SIG-M5 treated with dmso at 0.1 percent for 504 hours (cell line): ENCODE measurements at regions not wholly inside any gene's neighbourhood (a gene's known extent, or its start where the extent isn't known, plus 50 kb on each side); places are given as distances from the start of the nearest gene placed in this dataset.
"Not testable (repeated sequence)": the region's sequence is repeated elsewhere in the genome, so short reads cannot be mapped to it uniquely, and the experiment has no call there.

Source experiments
- DNase-seq: peaks from one replicate; lab custom pipeline; 2025; ENCODE audit not compliant: unreplicated experiment; lab: John Stamatoyannopoulos, UW

GRCh38 chr3:181917027-181917426, 205.3 kb downstream of the SOX2 start:
- no peak for DNase-seq

GRCh38 chr3:181919375-181919774, 207.7 kb downstream of the SOX2 start:
- DNase-seq: no peak

DNA sequence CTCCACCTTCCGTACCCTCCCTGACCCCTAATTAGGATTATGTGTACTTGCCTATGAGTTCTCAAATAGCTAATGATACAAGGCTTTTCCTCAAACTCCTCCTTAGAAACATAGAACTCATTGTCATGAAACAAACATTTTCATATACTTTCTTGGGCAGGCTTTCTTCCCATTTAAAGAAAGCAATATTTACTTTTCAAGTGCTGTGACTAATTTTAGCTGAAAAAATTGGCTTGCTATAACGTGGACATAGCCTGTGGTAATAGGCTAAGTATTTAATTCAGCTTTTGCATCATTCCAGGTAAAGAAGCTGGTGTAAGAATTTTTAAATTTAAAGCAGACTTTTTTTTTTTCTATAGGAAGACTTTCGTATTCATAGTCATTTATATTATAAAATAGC, 208.7 kb downstream of the SOX2 start:
- DNase-seq: no peak

DNA sequence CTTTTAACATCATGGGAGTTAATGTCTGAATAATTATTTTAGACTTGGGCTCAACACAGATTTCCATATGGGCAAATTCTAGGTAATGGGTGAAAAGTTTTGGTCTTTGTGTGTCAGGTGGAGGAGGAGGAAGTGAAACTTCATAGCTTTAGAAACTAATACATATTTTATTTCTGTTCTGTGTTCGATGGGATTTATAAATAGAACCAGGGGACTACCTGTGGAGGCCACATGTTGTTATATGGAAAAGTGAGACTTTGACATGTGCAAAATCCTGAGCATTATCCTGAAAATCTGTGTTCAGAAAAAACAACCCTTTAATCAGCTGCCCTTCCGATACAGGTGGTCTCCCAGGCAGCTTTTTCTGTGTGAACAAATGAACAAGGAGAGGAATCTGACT, 209.5 kb downstream of the SOX2 start:
- no peak for DNase-seq

GRCh38 chr3:181925841-181926240, 214.1 kb downstream of the SOX2 start:
- not testable (repeated sequence) for DNase-seq

GRCh38 chr3:181929501-181929900, 217.8 kb downstream of the SOX2 start:
- DNase-seq: no peak

- no peak for DNase-seq
These were observed 218.4 kb downstream of the SOX2 start for GRCh38 chr3:181930105-181930504.

DNA sequence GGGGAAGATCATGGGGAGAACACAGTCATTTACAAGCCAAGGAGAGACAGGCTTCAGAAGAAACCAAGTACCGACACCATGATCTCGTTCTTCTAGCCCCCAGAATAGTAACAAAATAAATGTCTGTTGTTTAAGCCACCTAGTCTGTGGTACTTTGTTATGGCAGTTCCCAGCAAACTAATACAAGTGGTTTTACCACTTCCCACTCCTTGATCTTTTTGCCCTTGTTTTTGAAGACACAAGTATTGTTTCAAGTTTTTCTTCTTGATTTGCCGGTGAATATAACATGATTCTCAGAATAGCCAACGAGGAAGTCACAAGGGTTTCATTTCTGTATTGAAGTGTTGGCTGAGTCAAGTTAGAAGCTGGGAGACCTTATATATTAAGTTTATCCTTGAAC, 220.3 kb downstream of the SOX2 start:
- DNase-seq: no peak

DNA sequence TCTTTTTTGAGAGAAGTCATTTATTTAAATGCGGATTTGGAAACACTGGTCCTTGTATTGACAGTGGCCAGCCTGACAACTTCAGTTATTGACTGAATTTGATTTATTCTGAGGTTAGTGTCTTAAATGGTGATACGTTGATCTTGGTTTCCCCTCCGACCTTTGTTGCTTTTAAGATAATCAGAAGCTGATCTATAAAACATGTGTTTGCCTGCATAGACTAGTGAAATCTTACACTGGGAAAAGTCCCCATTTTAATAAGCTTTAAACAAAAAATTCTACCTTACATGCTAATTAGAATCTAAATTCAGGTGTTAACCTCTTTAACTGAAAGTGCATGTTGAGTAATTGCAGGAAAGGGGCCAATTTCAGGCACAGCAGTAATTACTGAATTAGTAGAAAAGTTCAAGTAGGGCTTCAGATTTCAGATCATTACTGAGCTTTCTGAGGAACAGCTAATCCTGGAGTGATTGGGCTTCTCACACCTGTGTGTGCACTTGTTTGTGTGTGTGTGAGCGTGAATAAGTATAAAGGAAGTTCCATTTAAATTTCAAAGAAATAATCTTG, 221.4 kb downstream of the SOX2 start:
- DNase-seq: no peak

DNA sequence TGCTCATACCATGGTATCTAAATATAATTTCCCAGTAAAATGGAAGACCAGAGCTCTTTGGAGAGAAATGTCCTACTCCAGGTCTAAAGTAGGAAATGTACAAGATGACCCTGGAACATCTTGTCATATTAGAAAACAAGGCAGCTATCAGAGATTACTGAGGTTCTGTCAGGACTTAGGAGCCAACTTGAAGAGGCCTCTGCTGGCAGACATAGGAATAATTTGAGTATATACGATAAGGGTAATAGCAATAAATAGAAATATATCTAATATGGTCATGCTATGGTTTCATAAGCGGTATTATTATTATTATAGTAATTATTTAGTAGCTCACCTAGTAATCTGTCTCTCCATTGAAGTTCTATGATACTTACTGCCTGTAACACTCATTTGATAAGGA, 224.2 kb downstream of the SOX2 start:
- no peak for DNase-seq

GRCh38 chr3:181936774-181937173, 225.0 kb downstream of the SOX2 start:
- DNase-seq: no peak

GRCh38 chr3:181938580-181938979, 226.9 kb downstream of the SOX2 start:
- not testable (repeated sequence) for DNase-seq

- no peak for DNase-seq
These were observed 229.0 kb downstream of the SOX2 start for GRCh38 chr3:181940703-181941102.

DNA sequence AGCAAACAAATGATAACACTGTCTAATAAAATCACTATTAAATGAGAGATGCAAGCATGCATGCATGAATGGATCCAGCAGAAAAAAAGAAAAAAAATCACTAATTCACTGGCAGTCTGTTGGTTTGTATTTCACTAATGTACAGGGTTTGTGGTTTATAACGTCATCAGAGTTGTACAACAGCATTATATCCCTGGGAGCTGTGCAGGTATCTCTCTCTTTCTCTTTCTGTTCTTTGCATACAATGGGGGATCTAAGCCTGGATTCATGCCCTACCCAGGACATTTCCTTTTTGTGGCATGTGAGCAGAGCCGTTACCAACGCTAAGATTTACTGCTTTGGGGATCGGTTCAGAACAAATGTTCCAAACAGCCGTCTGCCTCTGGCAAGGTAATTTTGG, 229.5 kb downstream of the SOX2 start:
- no peak for DNase-seq

GRCh38 chr3:181943285-181943684, 231.6 kb downstream of the SOX2 start:
- DNase-seq: no peak

- DNase-seq: no peak
These were observed 235.9 kb downstream of the SOX2 start for GRCh38 chr3:181947606-181948005.

DNA sequence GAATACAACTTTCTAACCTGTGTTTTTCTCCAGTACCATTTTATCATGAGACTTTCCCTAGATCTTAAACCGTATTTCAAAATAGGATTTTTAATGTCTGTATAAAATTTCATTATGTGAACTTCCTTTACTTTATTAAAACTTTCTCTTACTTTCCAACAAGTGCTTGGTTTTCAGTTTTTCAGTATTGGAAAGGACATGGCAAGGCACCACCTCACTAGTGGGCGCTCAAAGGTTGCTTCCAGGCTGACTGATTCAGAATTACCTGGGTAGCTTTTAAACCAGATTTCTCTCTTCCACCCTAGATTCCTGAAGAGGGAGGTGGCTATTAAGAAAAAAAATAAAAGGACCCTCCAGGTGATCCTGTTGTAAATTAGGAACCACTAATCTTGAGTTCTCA, 236.6 kb downstream of the SOX2 start:
- DNase-seq: no peak

GRCh38 chr3:181952221-181952620, 240.5 kb downstream of the SOX2 start:
- DNase-seq: no peak

DNA sequence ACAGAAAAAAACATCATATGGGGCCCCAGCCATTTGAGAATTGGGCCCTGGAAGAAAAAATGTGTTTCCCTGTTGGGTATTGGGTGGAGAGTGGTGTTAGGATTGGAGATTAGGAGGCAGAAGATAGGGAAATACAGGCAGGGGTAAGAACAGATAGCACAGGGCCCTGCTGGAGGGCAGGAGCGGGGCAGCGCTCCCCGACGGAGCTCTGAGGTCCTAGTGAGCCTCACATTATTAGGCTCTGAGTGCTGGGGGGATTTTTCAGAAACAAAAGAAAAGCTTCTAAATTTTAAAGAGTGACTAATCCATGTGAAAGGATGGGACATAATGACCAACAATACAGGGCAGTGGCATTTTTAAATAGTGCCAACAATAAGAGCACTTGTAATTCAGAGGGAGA, 241.2 kb downstream of the SOX2 start:
- no peak for DNase-seq

DNA sequence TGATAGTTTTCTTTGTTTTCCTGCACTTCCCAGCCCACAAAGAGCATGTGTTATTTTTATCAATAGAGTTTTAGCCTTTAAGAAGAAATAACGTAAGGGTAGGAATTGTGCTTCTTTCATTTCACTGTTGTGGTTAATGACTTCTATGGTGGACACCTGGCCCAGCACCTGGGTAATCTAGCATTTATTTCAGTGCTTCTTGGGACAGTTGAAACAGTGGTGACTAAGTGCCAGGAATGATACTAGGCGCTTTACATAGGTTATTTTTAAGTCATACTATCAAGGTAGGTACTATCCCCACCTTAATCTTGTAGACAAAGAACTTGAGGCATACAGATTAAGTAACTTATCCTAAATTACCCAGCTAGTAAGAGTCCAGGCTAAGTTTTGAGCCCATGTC, 243.8 kb downstream of the SOX2 start:
- DNase-seq: no peak

- DNase-seq: no peak
These were observed 244.4 kb downstream of the SOX2 start for GRCh38 chr3:181956122-181956521.

DNA sequence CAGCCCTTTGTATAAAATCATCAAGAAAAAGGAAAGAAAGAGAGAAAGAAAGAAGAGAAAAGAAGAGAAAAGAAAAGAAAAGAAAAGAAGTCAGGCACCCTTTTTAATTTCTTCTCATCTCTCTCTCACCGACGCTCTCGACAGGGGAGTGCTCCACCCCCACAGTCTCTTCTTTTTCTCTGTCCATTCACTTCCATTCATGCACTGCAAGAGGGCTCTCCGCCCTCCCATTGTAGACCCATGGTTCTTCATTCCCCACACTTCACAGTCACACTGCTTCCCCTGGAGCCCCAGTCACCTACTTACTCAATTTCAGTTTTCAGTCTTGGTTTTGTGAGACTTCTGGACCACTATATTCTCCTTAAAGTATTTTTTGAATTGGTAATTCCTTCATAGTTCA, 254.7 kb downstream of the SOX2 start:
- DNase-seq: no peak

- no peak for DNase-seq
These were observed 258.2 kb downstream of the SOX2 start for GRCh38 chr3:181969925-181970324.

- no peak for DNase-seq
These were observed 259.7 kb downstream of the SOX2 start for GRCh38 chr3:181971424-181971823.
